ENCODE measurements at regions not wholly inside any gene's neighbourhood (a gene's known extent, or its start where the extent isn't known, plus 50 kb on each side); places are given as distances from the start of the nearest gene placed in this dataset.

GRCh38 chr3:180860180-180860858 lies 52.2 kb upstream of the FXR1 start:
- no peak for TF ChIP-seq EZH2 (IDR thresholded peaks at IDR 0.05; ENCODE audit: low read length, missing control alignments)
- TF ChIP-seq, protein P1, sequence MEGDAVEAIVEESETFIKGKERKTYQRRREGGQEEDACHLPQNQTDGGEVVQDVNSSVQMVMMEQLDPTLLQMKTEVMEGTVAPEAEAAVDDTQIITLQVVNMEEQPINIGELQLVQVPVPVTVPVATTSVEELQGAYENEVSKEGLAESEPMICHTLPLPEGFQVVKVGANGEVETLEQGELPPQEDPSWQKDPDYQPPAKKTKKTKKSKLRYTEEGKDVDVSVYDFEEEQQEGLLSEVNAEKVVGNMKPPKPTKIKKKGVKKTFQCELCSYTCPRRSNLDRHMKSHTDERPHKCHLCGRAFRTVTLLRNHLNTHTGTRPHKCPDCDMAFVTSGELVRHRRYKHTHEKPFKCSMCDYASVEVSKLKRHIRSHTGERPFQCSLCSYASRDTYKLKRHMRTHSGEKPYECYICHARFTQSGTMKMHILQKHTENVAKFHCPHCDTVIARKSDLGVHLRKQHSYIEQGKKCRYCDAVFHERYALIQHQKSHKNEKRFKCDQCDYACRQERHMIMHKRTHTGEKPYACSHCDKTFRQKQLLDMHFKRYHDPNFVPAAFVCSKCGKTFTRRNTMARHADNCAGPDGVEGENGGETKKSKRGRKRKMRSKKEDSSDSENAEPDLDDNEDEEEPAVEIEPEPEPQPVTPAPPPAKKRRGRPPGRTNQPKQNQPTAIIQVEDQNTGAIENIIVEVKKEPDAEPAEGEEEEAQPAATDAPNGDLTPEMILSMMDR (conservative IDR thresholded peaks at IDR 0.05 in 1 of 2, IDR thresholded peaks at IDR 0.05 in 1 of 2; ENCODE audit: low read depth in 1 of 2, low read length in 2 of 2) = no peak
- Histone ChIP-seq H4K20me1 (ENCODE audit: control insufficient read depth, extremely low read depth, insufficient read depth, low read length) (no peaks in the 10 kb centered on the region), H3K27ac (ENCODE audit: insufficient read depth, low read length) (no peak overlapping the region), H3K4me1 (ENCODE audit: control insufficient read depth, extremely low read depth, insufficient read depth, low read length) (no peaks in the 10 kb centered on the region), H3K79me2 (ENCODE audit: control insufficient read depth, insufficient read depth, low read length) (no peaks in the 10 kb centered on the region), H2AFZ (ENCODE audit: low read length) (no peak overlapping the region), H3K36me3 (ENCODE audit: control insufficient read depth, insufficient read depth, low read length) (no peaks in the 10 kb centered on the region), H3K4me3 (replicated peaks in 1 of 4; ENCODE audit: control extremely low read depth in 1 of 4, insufficient read depth in 1 of 4, low read depth in 3 of 4, low read length in 4 of 4) (no peak overlapping the region), H3K4me2 (ENCODE audit: extremely low read depth, insufficient read depth, low read length) (no peak overlapping the region), H3K9me3 (ENCODE audit: control insufficient read depth, insufficient read depth, low read depth, low read length) (no peaks in the 10 kb centered on the region), H3K9ac (ENCODE audit: insufficient read depth, low read length) (no peak overlapping the region), H3K27me3 (ENCODE audit: control insufficient read depth, insufficient read depth, low read length) (no peaks in the 10 kb centered on the region)
- no peak for DNase-seq (ENCODE audit: low read depth in 2 of 2)

All from fibroblast of lung (primary cell).